Stimulated activated naive CD4-positive, alpha-beta T cell treated with Interleukin-2 at 50 U/mL for 16 hours (primary cell): ENCODE measurements at regions not wholly inside any gene's neighbourhood (a gene's known extent, or its start where the extent isn't known, plus 50 kb on each side); places are given as distances from the start of the nearest gene placed in this dataset.
"Not testable (repeated sequence)": the region's sequence is repeated elsewhere in the genome, so short reads cannot be mapped to it uniquely, and the experiment has no call there.

ENCODE experiments used
- DNase-seq: peaks from one replicate; lab custom pipeline; 2025; lab: John Stamatoyannopoulos, UW

DNA sequence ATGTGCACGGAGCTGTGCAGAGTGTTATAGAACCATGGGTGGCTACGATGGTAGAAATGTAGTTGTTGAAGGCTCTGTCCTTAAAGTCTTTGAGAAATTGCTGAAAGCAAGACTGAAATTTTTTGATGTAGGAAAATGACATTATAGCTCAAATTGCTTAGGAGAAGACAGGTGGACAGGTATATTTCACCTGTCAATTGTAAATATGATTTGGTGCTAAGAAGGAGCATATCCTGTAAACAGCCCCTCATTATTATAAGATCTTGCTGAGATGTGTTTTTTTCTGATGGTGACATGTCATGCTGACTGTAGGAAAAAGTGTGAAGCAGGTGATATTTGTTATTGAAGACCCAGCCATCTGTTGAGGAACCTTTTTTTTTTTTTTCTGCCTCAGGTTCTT, 377.9 kb downstream of the PSAT1 start:
- no peak for DNase-seq

DNA sequence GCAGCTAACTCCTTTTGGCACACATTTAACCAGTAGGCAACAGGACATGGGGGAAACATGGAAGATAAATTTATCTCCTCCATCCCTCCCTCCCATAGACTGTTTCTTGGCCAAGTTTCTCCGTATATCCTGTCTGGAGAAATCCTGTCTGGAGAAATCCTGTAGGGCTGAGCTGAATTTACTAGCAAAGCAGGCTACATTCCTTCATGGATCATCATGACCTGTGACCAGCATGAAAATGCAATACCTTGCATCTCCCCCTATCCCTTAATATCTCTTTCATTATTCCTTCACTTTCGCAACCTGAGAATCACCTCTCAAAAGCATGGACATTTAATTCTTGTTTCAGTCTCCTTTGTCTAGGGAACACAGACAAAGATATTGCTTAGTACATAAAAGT, 379.1 kb downstream of the PSAT1 start:
- DNase-seq = no peak

DNA sequence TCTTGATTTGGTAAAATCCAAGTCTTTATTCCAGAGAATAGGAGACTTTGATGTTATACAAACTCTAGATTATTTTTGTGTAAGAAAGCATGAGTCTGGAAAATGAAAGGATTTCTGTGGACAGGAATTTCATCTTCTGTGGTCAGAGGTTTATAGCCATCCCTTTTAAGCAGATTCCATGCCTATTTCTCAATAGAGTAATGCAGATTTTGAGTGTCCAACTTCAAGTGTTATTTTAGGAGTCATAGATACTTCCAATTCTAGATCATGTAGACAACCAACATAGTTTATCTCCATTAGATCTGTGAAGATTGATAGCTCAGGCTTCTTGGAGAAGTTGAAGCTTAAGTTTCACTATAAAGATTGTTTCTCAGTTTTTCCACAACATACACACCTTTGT, 379.7 kb downstream of the PSAT1 start:
- no peak for DNase-seq

DNA sequence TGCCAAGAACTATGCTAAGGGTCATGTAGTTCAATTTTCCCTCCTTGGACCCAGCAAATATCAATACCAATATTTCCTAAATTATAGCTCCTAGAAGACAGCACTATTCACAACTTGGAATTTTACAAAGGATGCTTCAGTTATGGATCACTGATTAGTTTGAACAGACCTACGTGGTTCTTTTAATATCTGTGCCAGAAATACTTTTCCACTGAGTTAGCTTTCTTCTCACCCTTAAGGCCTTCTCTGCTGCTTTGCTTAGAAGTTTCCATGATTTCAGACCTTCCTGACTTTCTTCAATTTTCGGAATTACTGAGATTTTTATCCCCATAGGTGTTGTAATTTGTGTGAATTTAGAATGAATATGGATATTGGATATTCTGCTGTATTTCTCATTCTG, 380.4 kb downstream of the PSAT1 start:
- no peak for DNase-seq

- no peak for DNase-seq
These were observed 382.0 kb downstream of the PSAT1 start for GRCh38 chr9:78678877-78679276.

DNA sequence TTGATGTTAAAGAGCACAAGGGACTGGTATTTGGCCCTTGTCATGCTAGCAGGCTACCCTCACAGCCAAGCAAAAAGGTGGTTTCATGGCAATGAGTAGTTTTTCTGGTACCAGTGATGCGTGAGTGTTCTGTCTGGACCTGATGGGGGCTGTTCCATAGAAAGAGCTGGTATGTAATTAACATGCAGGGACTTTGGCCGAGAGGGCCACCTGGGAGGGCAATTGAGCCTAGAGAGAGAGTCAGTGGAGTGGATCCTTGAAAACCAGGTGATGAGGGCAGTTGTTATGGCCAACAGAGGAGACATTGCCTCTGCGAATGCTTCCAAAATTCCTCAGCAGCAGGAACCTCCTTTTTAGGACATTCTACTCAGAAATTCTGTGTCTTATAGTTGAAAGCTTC, 383.3 kb downstream of the PSAT1 start:
- no peak for DNase-seq

GRCh38 chr9:78682216-78682615, 385.3 kb downstream of the PSAT1 start:
- no peak for DNase-seq

- no peak for DNase-seq
These were observed 388.5 kb downstream of the PSAT1 start for GRCh38 chr9:78685471-78685870.

DNA sequence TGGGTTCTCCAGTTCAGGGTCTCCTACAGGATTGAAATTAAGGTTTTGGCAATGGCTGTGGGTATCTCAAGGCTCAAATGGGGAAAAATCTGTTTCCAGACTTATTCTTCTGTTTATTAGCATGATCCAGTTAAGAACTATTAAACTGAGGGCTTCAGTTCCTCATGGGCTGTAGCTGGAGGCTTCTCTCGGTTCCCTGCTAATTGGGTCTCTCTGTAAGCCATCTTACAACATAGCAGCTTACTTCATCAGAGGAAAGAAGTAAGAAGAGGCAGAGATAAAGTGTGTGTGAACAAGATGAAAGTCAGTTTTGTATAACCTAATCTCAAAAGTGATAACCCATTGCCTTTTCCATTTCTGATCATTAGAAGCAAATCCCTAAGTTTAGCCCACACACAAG, 391.9 kb downstream of the PSAT1 start:
- no peak for DNase-seq

- no peak for DNase-seq
These were observed 394.6 kb downstream of the PSAT1 start for GRCh38 chr9:78691542-78691941.

DNA sequence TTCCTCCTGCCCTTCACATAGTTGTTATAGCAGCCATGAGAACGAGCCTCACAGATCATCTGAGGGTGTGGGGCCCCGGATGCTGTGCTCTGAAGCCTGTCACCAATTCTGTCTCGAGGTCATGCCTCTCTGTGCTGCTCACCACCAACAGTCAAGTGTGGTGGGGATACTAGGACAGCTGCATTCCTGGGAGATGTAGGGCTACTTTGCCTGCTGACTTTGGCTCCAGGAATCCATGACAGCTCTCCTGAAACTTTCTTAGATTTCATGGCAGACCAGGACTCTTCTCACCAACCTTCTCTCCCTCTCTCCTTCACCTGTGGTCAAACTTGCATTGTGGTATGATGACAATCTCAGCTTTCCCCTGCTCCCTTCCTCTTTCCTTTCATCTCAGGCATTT, 395.9 kb downstream of the PSAT1 start:
- DNase-seq = no peak

DNA sequence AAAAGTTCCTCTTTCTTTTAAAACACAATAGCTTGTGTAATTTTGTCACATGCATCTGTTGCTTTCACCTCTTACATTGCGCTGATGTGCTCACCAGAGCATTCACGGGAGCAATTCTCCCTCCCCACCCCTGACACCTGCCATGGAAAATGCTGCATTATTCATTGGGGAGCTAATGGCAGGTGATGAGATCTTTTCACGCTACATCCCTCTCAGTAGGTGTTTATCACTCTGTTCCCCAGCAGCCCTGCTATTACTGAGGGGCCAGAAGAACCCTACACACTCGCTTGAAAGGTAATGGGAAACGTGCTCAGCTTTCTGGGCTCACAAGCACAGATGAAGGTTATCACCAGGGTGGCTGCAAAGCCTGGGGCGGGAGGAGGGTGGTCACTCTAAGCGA, 398.0 kb downstream of the PSAT1 start:
- DNase-seq = no peak

- DNase-seq = no peak
These were observed 398.6 kb downstream of the PSAT1 start for GRCh38 chr9:78695519-78695918.

DNA sequence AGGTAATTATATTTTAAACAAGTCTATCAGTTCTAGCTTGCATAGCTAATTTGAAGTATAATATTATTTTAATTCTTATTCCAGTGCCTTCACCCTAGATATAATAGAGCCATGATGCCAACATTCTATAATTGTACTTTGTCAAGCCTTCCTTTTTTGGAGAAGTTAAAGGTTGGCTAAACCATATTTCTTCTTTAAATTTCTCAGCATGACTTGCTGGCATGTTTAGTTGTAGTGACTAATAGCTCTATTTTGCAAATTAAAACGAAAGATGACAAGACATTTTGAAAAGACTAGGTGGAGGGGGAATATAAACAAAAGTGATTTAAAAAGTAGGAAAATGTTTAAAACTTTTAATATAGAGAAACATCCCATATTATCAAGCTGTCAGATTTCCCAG, 400.7 kb downstream of the PSAT1 start:
- no peak for DNase-seq

DNA sequence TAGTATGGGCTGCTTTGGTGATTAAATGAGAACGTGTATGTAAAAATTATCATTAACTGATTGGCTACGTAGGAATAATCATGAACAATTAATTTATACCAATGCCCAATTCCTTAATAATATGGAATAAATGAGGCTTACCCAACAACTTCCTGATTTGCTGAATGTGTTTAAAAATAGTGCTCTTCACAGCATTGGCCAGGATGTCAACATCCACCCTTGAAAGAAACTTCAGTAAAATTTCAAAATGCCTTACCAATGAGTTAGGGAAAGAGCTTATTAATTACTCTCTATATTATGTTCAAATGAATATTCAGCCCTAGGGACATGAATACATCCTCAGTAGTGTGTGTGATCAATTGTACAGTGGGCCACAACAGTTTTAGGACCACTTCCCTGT, 401.4 kb downstream of the PSAT1 start:
- DNase-seq = no peak

DNA sequence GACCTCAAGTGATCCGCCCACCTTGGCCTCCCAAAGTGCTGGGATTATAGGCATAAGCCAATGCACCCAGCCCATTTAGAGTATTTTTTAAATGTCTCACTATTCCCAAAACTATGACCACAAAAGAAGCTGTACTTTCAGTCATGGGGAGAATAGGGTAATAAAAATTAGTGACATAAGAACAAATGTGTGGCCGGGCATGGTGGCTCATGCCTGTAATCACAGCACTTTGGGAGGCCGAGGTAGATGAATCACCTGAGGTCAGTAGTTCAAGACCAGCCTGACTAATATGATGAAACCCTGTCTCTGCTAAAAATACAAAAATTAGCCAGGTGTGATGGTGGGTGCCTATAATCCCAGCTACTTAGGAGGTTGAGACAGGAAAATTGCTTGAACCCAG, 402.3 kb downstream of the PSAT1 start:
- DNase-seq = not testable (repeated sequence)

GRCh38 chr9:78704153-78704552, 407.2 kb downstream of the PSAT1 start:
- not testable (repeated sequence) for DNase-seq

DNA sequence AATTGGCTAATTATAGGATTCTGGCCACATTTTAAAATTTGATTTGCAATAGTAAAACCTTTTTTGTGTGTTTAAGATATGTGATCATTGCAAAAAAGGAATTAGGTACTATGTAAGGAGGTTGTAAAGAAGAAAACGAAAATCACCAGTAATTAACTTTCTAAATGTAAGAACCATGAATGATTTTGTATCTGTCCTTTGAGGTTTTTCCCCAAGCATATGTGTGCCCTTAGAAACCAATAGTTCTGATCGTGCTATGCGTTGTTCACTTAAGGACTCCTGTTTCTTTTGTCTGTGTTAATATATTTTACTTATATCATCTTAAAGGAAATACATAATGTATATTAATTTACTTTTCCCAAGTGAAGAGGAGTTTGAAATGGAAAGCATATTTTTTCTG, 410.2 kb downstream of the PSAT1 start:
- DNase-seq = no peak

GRCh38 chr9:78707481-78707991, 410.6 kb downstream of the PSAT1 start:
- no peak for DNase-seq

GRCh38 chr9:78712903-78713613, 416.1 kb downstream of the PSAT1 start:
- DNase-seq = no peak

DNA sequence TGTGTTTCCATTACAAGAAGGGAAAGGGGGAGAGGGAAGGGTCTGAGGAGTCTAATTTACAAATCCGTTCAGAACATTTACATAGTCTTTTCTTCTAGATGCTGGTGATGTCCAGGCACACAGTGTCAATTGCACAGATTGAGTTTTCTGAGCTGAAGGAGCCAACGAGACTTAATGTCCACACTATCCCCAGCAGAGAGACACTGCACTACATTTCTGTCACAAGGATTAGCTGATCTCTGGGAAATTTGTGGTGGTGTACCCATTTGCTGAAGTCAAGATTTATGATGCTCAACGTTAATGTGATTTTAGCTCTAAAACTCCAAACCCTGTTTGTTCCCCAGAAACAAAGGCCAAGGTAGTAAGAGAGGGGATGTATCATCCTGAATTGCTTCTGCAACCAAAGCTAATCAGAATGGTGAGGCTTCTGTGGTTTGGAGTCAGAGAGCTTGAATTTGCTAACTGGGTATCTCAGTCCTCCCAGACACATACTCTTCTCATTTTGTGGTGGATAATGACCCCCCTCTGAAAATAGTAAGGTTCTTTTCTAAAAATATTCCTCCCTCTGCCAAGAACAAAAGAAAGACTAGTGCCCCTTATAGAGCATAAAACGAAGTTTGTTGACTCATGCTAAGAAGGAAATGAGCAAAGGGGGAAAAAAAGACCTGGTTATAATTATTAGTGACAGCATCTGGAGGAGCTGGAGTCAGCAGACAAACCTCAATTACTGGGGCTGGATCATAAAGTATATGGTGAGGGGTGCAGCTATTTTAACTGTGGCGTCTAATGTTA, 416.9 kb downstream of the PSAT1 start:
- no peak for DNase-seq

- DNase-seq = no peak
These were observed 417.7 kb downstream of the PSAT1 start for GRCh38 chr9:78714576-78714975.

DNA sequence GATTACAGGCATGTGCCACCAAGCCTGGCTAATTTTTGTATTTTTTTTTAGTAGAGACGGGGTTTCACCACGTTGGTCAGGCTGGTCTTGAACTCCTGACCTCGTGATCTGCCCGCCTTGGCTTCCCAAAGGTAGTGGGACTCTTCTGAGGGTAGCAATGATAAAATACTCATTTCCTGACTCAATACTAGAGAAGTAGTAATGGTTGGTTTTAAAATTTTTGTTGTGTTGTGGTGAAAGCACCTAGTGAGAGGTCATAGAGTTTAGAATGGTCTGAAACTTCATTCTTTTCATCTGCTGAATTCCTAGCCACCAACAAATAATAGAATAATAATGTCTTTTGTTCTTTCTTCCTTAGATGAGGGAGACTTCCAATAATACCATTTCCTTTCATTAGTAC, 422.1 kb downstream of the PSAT1 start:
- DNase-seq = not testable (repeated sequence)

DNA sequence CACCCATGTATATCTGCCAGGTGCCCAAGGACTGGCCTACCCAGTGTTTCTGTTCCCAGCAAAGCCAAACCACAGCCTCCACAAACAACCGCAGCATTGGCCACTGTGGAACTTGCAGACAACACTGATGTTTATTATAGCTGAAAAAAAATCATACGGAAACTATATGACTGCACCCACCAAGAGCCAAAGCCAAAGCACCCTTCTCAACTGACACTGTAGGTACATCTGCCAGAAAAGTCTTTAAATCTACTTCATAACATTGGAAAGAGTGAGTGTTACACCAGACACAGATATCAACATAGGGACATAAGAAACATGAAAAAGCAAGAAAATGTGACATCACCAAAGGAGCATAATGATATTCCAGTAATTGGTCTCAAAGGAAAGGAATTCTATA, 428.0 kb downstream of the PSAT1 start:
- no peak for DNase-seq
